DOHH2 (cell line): ENCODE measurements at regions not wholly inside any gene's neighbourhood (a gene's known extent, or its start where the extent isn't known, plus 50 kb on each side); places are given as distances from the start of the nearest gene placed in this dataset.

Experiments
- H3F3A ChIP-seq: fragments of 200-600 bp; sonication (generic), shearing (Covaris generic); 2 replicates; pipeline ENCODE4 v1.6.0; 2016; ENCODE audit warnings: antibody characterized with exemption, mild to moderate bottlenecking; ENCODE audit not compliant: control insufficient read depth, insufficient read depth
- H3K27ac ChIP-seq: fragments of 200-600 bp; sonication (generic); 2 replicates; pipeline ENCODE4 v1.5.1; 2014; ENCODE audit warnings: low read depth, mild to moderate bottlenecking, low read length, moderate library complexity
- H3K27me3 ChIP-seq: fragments of 200-600 bp; sonication (generic); 2 replicates; pipeline ENCODE4 v1.6.1; 2014; ENCODE audit warnings: mild to moderate bottlenecking, low read length, mixed read lengths; ENCODE audit not compliant: control insufficient read depth
- H3K36me3 ChIP-seq: fragments of 200-600 bp; sonication (generic); 2 replicates; pipeline ENCODE4 v1.6.1; 2014; ENCODE audit warnings: mild to moderate bottlenecking, low read length, moderate library complexity, mixed read lengths; ENCODE audit not compliant: control insufficient read depth
- H3K4me1 ChIP-seq: fragments of 200-600 bp; sonication (generic); 2 replicates; pipeline ENCODE4 v1.6.1; 2014; ENCODE audit warnings: mild to moderate bottlenecking, low read length, mixed read lengths; ENCODE audit not compliant: control insufficient read depth
- H3K4me2 ChIP-seq: fragments of 200-600 bp; sonication (generic); 2 replicates; pipeline ENCODE4 v1.6.0; 2014; ENCODE audit warnings: mild to moderate bottlenecking, low read length, moderate library complexity
- H3K4me3 ChIP-seq: fragments of 200-600 bp; sonication (generic); 2 replicates; pipeline ENCODE4 v1.5.1; 2014; ENCODE audit warnings: mild to moderate bottlenecking, low read length, mixed read lengths
- H3K79me2 ChIP-seq: fragments of 200-600 bp; sonication (generic); 2 replicates; pipeline ENCODE4 v1.6.1; 2014; ENCODE audit warnings: mild to moderate bottlenecking, low read length, mixed read lengths; ENCODE audit not compliant: control insufficient read depth
- H3K9me2 ChIP-seq: fragments of 200-600 bp; sonication (generic); replicated peaks from 2 replicates; pipeline ENCODE4 v1.6.1; 2014; ENCODE audit warnings: mild to moderate bottlenecking, low read length, mixed read lengths; ENCODE audit not compliant: control insufficient read depth
- H3K9me3 ChIP-seq: fragments of 200-600 bp; sonication (generic); 2 replicates; pipeline ENCODE4 v1.6.1; 2014; ENCODE audit warnings: antibody characterized with exemption, low read length, mixed read lengths; ENCODE audit not compliant: control insufficient read depth, insufficient read depth
- H4K20me1 ChIP-seq: fragments of 200-600 bp; sonication (generic); 2 replicates; pipeline ENCODE4 v1.6.0; 2014; ENCODE audit warnings: low read depth, mild to moderate bottlenecking, antibody characterized with exemption, low read length, moderate library complexity; ENCODE audit not compliant: control insufficient read depth, insufficient read depth
- EZH2phosphoT487 ChIP-seq: fragments of 200-600 bp; sonication (generic); IDR thresholded peaks from 2 replicates; pipeline ENCODE4 v1.6.1; 2017; ENCODE audit warnings: borderline replicate concordance, mild to moderate bottlenecking, antibody characterized with exemption, low read length, moderate library complexity, mixed read lengths
- TF ChIP-seq, protein P1 (sequence below): fragments of 200-600 bp; sonication (generic); IDR thresholded peaks from one replicate; pipeline ENCODE4 v1.5.1; 2014; ENCODE audit warnings: antibody characterized with exemption, mild to moderate bottlenecking, low read depth, low read length; ENCODE audit not compliant: poor library complexity, severe bottlenecking

GRCh38 chr7:24504836-24505235 is 68.4 kb upstream of the PALS2 start:
- no peaks in the 10 kb centered on the region for H3K79me2 ChIP-seq
- no peaks in the 10 kb centered on the region for H3F3A ChIP-seq
- H3K36me3 ChIP-seq: no peaks in the 10 kb centered on the region
- H4K20me1 ChIP-seq: no peaks in the 10 kb centered on the region
- no peak overlapping the region for H3K4me2 ChIP-seq
- no peaks in the 10 kb centered on the region for H3K9me2 ChIP-seq
- H3K4me3 ChIP-seq: no peak overlapping the region
- TF ChIP-seq EZH2phosphoT487: no peak
- TF ChIP-seq, protein P1, sequence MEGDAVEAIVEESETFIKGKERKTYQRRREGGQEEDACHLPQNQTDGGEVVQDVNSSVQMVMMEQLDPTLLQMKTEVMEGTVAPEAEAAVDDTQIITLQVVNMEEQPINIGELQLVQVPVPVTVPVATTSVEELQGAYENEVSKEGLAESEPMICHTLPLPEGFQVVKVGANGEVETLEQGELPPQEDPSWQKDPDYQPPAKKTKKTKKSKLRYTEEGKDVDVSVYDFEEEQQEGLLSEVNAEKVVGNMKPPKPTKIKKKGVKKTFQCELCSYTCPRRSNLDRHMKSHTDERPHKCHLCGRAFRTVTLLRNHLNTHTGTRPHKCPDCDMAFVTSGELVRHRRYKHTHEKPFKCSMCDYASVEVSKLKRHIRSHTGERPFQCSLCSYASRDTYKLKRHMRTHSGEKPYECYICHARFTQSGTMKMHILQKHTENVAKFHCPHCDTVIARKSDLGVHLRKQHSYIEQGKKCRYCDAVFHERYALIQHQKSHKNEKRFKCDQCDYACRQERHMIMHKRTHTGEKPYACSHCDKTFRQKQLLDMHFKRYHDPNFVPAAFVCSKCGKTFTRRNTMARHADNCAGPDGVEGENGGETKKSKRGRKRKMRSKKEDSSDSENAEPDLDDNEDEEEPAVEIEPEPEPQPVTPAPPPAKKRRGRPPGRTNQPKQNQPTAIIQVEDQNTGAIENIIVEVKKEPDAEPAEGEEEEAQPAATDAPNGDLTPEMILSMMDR: no peak
- H3K9me3 ChIP-seq: no peaks in the 10 kb centered on the region
- no peaks in the 10 kb centered on the region for H3K4me1 ChIP-seq
- no peak overlapping the region for H3K27ac ChIP-seq
- H3K27me3 ChIP-seq: peaks cover 14% of the 10 kb centered on the region

GRCh38 chr7:24505968-24506367 is 67.3 kb upstream of the PALS2 start:
- no peak for TF ChIP-seq EZH2phosphoT487
- TF ChIP-seq, protein P1: no peak
- H3K79me2 ChIP-seq: no peaks in the 10 kb centered on the region
- no peaks in the 10 kb centered on the region for H3F3A ChIP-seq
- H3K9me2 ChIP-seq: no peaks in the 10 kb centered on the region
- H3K36me3 ChIP-seq: no peaks in the 10 kb centered on the region
- H3K4me2 ChIP-seq: no peak overlapping the region
- H3K4me3 ChIP-seq: no peak overlapping the region
- no peaks in the 10 kb centered on the region for H4K20me1 ChIP-seq
- no peaks in the 10 kb centered on the region for H3K9me3 ChIP-seq
- no peak overlapping the region for H3K27ac ChIP-seq
- no peaks in the 10 kb centered on the region for H3K4me1 ChIP-seq
- H3K27me3 ChIP-seq: peaks cover 19% of the 10 kb centered on the region

DNA sequence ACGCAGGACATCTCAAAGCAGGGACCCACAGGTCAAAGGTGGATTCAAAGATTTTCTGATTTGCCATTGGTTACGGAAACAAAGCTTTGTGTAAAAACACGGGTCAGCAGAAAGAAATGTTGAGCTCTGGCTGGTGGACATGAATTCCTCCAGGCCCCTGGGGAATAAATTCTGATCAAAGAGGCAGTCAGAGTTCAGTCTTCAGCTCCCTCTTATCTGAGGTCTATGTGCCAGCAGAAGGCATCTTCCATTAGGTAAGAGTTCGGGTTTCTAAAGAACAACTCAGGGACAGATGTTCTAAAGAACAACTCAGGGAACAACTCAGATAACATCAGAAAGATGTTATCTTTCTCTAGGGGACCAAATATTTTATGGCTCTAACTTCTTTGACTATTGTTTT is 64.9 kb upstream of the PALS2 start:
- Histone ChIP-seq H3K4me1 (no peaks in the 10 kb centered on the region), H3K9me3 (no peaks in the 10 kb centered on the region), H3K4me3 (no peak overlapping the region), H3K79me2 (no peaks in the 10 kb centered on the region), H3K4me2 (no peak overlapping the region), H3K9me2 (no peaks in the 10 kb centered on the region), H3K36me3 (no peaks in the 10 kb centered on the region), H3K27ac (no peak overlapping the region), H4K20me1 (no peaks in the 10 kb centered on the region), H3K27me3 (peaks cover 19% of the 10 kb centered on the region), H3F3A (no peaks in the 10 kb centered on the region)
- TF ChIP-seq EZH2phosphoT487: no peak
- TF ChIP-seq, protein P1: no peak

DNA sequence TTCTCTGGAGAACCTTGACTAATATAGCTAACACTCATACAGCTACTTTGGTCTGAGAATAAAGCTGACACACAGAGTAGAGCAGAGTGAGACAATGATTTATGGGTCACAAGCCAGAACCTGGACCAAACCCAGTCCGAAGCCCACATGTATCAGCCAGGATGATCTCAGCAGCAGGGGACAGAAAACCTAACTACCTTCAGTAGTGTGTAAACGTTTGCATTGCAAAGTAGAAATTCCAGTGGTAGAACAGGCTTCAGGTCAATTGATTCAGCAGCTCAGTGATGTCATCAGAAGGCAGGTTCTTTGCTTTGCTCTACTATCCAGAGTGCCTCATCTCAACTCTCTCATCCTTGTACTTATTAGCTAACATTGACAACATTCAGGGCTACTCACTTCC is 62.5 kb upstream of the PALS2 start:
- Histone ChIP-seq H3K79me2 (no peaks in the 10 kb centered on the region), H3K4me3 (no peak overlapping the region), H4K20me1 (no peaks in the 10 kb centered on the region), H3K4me1 (no peaks in the 10 kb centered on the region), H3K9me2 (no peaks in the 10 kb centered on the region), H3F3A (no peaks in the 10 kb centered on the region), H3K27ac (no peak overlapping the region), H3K9me3 (no peaks in the 10 kb centered on the region), H3K27me3 (peaks cover 14% of the 10 kb centered on the region), H3K36me3 (no peaks in the 10 kb centered on the region), H3K4me2 (no peak overlapping the region)
- TF ChIP-seq, protein P1: no peak
- no peak for TF ChIP-seq EZH2phosphoT487
